HG03565 (cell line): ENCODE measurements at regions not wholly inside any gene's neighbourhood (a gene's known extent, or its start where the extent isn't known, plus 50 kb on each side); places are given as distances from the start of the nearest gene placed in this dataset.
A peak's percentile ranks its signal among the peaks of the same experiment; 100 is the strongest.

Experiments used
- ATAC-seq: cut with Tn5 transposase; IDR thresholded peaks from one replicate; pipeline ENCODE4 v1.9.1; 2021; ENCODE audit warnings: mild to moderate bottlenecking, moderate library complexity; ENCODE audit not compliant: unreplicated experiment

GRCh38 chr6:53417141-53417540, 68.4 kb upstream of the ELOVL5 start:
- ATAC-seq = no peak

- no peak for ATAC-seq
Measured at GRCh38 chr6:53413326-53413725, 64.6 kb upstream of the ELOVL5 start.

DNA sequence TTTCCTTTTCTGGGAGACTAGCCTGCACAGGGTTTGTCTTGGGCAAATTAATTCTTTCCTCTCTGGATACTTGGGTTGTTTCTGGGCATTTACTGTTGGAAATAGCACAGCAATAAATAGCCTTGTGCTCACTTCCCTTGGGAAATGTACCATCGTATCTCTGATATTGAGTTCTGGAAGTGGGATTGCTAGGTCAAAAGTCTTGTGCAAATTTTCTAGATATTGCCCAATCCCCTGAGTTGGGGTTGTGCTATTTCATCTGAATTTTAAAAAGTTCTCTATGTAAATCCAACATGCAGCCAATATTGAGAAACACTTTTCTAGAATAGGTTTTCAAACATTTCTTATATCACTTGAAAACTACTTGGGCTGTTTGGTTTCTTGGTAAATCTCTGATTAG, 64.0 kb upstream of the ELOVL5 start:
- ATAC-seq = no peak

DNA sequence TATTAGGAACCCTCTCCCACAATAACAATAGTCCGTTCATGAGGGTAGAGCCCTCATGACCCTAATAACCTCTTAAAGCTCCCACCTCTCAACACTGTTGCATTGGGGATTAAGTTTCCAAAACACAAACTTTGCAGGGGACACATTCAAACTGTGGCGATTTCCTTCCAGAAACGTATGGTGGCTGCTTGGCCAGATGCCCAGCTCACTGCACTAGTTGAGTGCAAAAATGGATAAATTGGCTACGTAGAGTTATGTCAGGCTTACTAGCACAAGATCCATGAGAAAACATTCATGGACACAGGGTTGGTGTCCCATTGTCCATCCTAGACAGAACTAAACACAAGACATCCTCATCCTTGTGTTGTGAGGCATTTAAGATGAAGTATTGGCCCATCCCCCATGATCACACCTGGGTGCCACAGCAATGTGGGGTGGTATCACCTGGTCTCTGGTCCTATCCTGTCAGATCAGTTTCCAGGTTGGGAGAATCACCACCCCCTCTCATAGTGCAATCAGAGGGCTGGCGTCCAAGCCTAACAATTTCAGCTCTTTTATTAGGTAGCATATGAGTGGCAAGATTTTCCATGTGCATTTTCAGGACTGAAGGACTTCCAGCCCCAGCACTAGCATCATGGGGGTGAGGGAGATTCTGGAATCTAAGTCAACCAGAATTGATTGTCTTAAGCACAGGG, 63.4 kb upstream of the ELOVL5 start:
- no peak for ATAC-seq

DNA sequence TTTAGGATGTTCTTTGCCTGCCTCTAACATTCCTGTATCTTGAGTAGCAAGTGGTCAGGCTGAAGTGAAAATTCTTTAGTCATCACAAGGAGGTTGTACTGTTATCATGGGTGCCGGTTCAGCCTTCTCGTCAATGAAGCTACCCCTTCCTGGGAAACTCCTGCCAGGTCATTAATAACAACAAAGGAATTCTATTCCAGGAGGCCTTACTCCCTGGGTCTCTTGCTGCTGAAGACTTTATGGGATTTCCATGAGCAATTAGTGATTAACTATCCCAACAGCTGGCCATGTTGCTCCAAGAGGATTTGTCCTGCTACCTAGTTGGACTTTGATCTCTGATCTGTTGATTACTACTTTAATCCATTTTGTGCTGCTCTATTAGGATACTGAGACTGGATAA, 62.7 kb upstream of the ELOVL5 start:
- no peak for ATAC-seq

DNA sequence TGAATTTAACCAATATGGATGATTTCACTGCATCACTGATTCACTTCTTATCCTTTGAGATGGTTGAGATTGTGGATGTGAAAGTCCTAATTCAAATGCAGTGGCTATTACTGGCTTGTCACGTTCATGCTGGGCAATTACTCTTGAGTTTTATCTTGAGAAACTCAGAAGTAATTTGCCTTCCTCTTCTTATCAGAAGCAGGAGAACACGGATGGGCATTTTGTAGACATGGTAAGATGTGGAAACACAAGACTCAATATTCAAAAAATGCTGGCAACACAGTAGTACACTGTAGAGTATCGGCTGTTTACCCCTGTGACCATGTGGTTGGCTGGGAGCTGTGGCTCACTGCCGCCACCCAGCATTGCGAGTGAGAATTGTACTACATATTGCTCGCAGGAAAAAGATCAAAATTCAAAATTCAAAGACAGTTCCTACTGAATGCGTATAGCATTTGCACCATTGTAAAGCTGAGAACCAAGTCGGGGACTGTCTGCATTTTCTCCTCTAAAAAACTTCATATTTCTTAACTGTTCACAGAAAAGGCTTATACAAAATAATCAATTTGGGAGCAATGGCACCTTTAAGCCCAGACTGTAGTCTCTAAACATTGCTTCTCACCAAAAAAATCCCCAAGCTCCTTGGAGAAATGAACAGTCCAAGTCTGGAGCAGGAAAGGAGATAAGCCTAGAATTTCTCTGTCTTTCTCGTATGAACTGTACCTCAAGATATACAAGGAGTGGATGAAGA, 61.9 kb upstream of the ELOVL5 start:
- peak; percentile 96 for ATAC-seq

GRCh38 chr6:53408826-53409225, 60.1 kb upstream of the ELOVL5 start:
- no peak for ATAC-seq

GRCh38 chr6:53399027-53399344, 50.2 kb upstream of the ELOVL5 start:
- ATAC-seq = no peak

DNA sequence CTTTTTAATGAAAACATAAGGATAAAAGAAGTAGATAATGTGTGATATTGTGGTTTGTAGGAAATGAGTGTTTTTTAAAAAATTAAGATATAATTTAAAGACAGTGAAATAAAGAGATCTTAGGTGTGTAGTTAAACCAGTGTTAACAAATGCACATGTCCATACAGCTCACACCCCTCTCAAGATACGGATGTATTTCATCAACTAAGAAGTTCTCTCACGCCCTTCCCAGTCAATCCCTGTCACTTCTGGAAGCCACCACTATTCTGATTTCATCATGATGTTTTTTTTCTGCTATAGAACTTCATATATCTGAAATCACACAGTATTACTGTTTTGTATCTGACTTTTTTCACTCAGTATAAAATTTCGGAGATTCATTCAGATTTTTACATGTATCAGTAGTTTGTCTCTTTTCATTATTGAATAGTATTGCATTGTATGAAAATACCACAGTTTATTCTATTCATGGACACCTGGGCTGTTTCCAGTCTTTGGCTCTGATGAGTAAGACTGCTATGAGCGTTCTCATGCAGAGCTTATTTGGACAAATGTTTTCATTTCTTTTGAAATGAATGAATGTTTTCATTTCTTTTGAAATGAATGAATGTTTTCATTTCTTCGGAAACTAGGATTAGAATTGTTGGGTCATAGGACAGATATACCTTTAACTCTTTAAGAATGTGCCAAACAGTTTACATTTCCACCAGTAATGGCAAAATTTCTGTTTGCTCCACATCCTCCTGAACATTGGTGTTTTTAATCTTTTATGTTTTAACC, 49.7 kb upstream of the ELOVL5 start:
- ATAC-seq = no peak
